ENCODE measurements at regions not wholly inside any gene's neighbourhood (a gene's known extent, or its start where the extent isn't known, plus 50 kb on each side); places are given as distances from the start of the nearest gene placed in this dataset.
"Not testable (repeated sequence)": the region's sequence is repeated elsewhere in the genome, so short reads cannot be mapped to it uniquely, and the experiment has no call there.

DNA sequence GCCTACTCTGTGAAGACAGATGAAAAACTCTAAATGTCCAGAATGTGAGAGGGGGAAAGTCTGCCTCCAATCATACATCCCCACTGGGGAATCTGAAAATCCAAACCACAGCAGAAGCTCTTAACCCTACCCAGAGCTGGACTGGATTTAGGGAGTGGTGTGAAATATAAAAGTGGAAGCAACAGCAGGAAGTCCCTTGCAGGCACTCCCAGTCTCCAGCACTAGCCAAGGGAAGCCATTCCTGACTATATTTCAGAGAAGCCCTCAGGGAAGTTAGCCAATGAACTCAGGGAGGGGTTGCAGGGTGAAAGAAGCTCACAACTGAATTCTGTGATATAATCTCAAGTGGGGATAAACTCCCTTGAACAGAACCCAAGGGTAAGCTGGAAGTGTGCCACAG lies 51.5 kb downstream of the CRPPA start:
- intact Hi-C loops (cut with DNase I) = no loop called here
- H3K27me3 ChIP-seq = no peaks in the 10 kb centered on the region
- no peak for DNase-seq
- no peak overlapping the region for H3K4me3 ChIP-seq (replicated peaks in 1 of 3)
- no peaks in the 10 kb centered on the region for H3K36me3 ChIP-seq
- no peaks in the 10 kb centered on the region for H3K9me3 ChIP-seq
- TF ChIP-seq CTCF (IDR thresholded peaks at IDR 0.05) (no peak), POLR2A (IDR thresholded peaks at IDR 0.05) (no peak)
- no peaks in the 10 kb centered on the region for H3K4me1 ChIP-seq
- no peak overlapping the region for H3K27ac ChIP-seq

DNA sequence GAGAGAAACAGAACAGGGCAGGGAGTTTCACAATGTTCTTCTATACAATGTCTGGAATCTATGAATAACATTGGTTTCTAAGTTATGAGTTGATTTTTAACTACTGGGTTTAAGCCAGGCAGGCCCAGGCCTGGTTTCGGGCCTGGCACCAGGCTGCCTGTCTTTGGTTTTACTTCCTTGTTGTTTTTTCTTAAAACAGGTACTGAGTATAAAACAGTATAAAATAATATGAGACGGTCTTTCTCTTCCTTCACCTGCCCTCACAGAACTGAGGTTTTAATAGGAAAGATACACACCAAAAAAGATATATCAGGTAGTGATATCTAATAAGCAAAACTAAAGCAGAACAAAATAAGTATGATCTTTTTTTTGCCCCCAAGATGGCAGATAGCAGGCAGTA lies 52.0 kb downstream of the CRPPA start:
- H3K36me3 ChIP-seq; H3K9me3 ChIP-seq; intact Hi-C loops (cut with DNase I); H3K4me1 ChIP-seq; DNase-seq; H3K4me3 ChIP-seq (replicated peaks in 1 of 3); H3K27ac ChIP-seq; H3K27me3 ChIP-seq: not testable (repeated sequence)
- WGBS, 2 donors = 96% methylated on average over 2 of the region's 2 CpGs

DNA sequence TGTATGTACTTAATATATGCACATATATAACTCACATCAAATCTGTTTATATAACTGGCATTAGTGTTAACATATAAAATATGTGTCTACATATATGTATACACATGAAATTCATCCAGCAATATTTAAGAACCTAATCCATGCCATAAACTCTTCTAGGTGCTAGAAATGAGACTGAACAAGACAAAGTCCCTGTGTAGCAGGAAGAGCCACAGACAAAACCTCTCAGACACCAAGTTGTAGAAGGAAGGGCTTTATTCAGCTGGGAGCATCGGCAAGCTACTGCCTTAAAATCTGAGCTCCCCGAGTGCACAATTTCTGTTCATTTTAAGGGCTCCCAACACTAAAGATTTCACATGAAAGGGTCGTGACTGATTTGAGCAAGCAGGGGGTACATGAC lies 52.5 kb downstream of the CRPPA start:
- no peak for DNase-seq
- WGBS, 2 donors = 91 to 94% methylated on average over 3 of the region's 3 CpGs
- no peaks in the 10 kb centered on the region for H3K36me3 ChIP-seq
- H3K27ac ChIP-seq = no peak overlapping the region
- TF ChIP-seq CTCF (IDR thresholded peaks at IDR 0.05) = no peak
- TF ChIP-seq POLR2A (IDR thresholded peaks at IDR 0.05) = no peak
- no peaks in the 10 kb centered on the region for H3K27me3 ChIP-seq
- no peaks in the 10 kb centered on the region for H3K9me3 ChIP-seq
- no peak overlapping the region for H3K4me3 ChIP-seq (replicated peaks in 1 of 3)
- no peaks in the 10 kb centered on the region for H3K4me1 ChIP-seq
- intact Hi-C loops (cut with DNase I) = no loop called here

DNA sequence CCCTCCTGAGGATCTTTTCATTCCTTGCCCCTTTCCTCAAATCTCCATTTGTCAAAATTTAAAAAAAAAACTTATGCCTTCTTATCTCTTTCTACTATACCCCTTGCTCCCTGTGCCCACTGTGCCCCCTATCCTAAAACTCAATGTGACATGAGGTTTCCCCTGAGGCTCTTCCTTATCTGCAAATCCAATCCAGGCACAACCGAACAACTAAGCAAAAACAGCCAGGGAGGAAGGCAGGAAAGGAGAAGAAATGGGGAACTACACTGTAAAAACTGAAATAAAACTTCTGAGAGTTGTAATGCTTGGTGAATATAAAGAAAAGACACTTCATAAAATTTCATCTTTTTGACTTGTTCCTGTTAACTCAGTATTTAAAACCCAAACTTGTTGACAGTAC lies 54.2 kb downstream of the CRPPA start:
- intact Hi-C loops (cut with DNase I) = no loop called here
- H3K4me3 ChIP-seq (replicated peaks in 1 of 3) = no peak overlapping the region
- no peaks in the 10 kb centered on the region for H3K9me3 ChIP-seq
- H3K27ac ChIP-seq = no peak overlapping the region
- no peaks in the 10 kb centered on the region for H3K27me3 ChIP-seq
- no peaks in the 10 kb centered on the region for H3K4me1 ChIP-seq
- no peak for TF ChIP-seq POLR2A (IDR thresholded peaks at IDR 0.05)
- no peak for TF ChIP-seq CTCF (IDR thresholded peaks at IDR 0.05)
- no peak for DNase-seq
- 54 to 63% methylated on average over 1 of the region's 1 CpG for WGBS, 2 donors
- no peaks in the 10 kb centered on the region for H3K36me3 ChIP-seq

- Histone ChIP-seq H3K27ac (no peak overlapping the region), H3K4me3 (replicated peaks in 1 of 3) (no peak overlapping the region), H3K27me3 (no peaks in the 10 kb centered on the region), H3K4me1 (no peaks in the 10 kb centered on the region), H3K9me3 (no peaks in the 10 kb centered on the region), H3K36me3 (no peaks in the 10 kb centered on the region)
- TF ChIP-seq POLR2A (IDR thresholded peaks at IDR 0.05) = no peak
- no peak for TF ChIP-seq CTCF (IDR thresholded peaks at IDR 0.05)
- 82 to 94% methylated on average over 3 of the region's 3 CpGs for WGBS, 2 donors
- no peak for DNase-seq
- intact Hi-C loops (cut with DNase I) = no loop called here
These were observed 55.4 kb downstream of the CRPPA start for GRCh38 chr7:16365952-16366351.

GRCh38 chr7:16365177-16365576 lies 56.2 kb downstream of the CRPPA start:
- DNase-seq = no peak
- 86% methylated on average over 1 of the region's 1 CpG for WGBS, 2 donors
- no peak for TF ChIP-seq CTCF (IDR thresholded peaks at IDR 0.05)
- Histone ChIP-seq H3K27me3 (no peaks in the 10 kb centered on the region), H3K4me1 (no peaks in the 10 kb centered on the region), H3K36me3 (no peaks in the 10 kb centered on the region), H3K4me3 (replicated peaks in 1 of 3) (no peak overlapping the region), H3K9me3 (no peaks in the 10 kb centered on the region), H3K27ac (no peak overlapping the region)
- intact Hi-C loops (cut with DNase I) = no loop called here

Measured in thyroid gland (tissue), 4 donors.